K562 (cell line): ENCODE measurements at regions not wholly inside any gene's neighbourhood (a gene's known extent, or its start where the extent isn't known, plus 50 kb on each side); places are given as distances from the start of the nearest gene placed in this dataset.

Experiments used
- ATAC-seq: fragments of 200-7000 bp; cut with Tn5 transposase; 3 replicates; pipeline ENCODE4 v1.9.1; 2020; ENCODE audit warnings: moderate library complexity
- BruUV-seq: library from RNA; stranded (reverse); fragments of 400-500 nt; replicated peaks from 2 replicates; lab custom pipeline; 2021; lab: Mats Ljungman, UMichigan
- CTCF ChIA-PET: fragments of 300-600 bp; formaldehyde crosslinking; extraction: SDS; loops from one replicate; lab custom pipeline; 2021; ENCODE audit warnings: low intra/inter-chr PET ratio; lab: Yijun Ruan, JAX
- POLR2A ChIA-PET: fragments of 300-600, 350-650 bp; sonication (Branson Sonifier 250); formaldehyde crosslinking; extraction: SDS; loops from one replicate; lab custom pipeline; 2021; ENCODE audit warnings: antibody characterized with exemption, inconsistent platforms; lab: Yijun Ruan, JAX
- DNase-seq, 4 experiments: peaks; one replicate each; pipeline versions ENCODE4 v3.0.0 to v3.0.0-alpha.2; 2011 to 2018; ENCODE audit warnings: low spot score in 3 of 4, mixed read lengths in 3 of 4; ENCODE audit errors: extremely low read depth in 1 of 4
- FAIRE-seq: peaks from 2 replicates; lab custom pipeline; 2011; peaks lifted over from hg19 to GRCh38; lab: Jason Lieb, UNC
- H2AFZ ChIP-seq: 2 replicates; pipeline ENCODE4 v1.6.0; 2011; ENCODE audit warnings: low read depth, low read length, control low read depth, inconsistent platforms
- H3K27ac ChIP-seq: fragments of 200-600 bp; 3 replicates; pipeline ENCODE4 v1.8.0; 2011; ENCODE audit warnings: low read depth, mild to moderate bottlenecking, control low read depth, inconsistent platforms, low read length, moderate library complexity, mixed read lengths; ENCODE audit errors: extremely low read depth
- H3K27me3 ChIP-seq, 2 experiments: fragments of 300-600 bp in 1 of 2; 2 replicates in 1 of 2; 3 replicates in 1 of 2; pipeline versions ENCODE4 v1.6.0 to v1.8.0; 2011; ENCODE audit warnings: inconsistent platforms in 2 of 2, low read length in 2 of 2, mild to moderate bottlenecking in 1 of 2, mixed read lengths in 1 of 2, moderate library complexity in 1 of 2; ENCODE audit not compliant: control insufficient read depth in 2 of 2, insufficient read depth in 2 of 2
- H3K36me3 ChIP-seq: fragments of 300-600 bp; 3 replicates; pipeline ENCODE4 v1.8.0; 2011; ENCODE audit warnings: mild to moderate bottlenecking, low read length, inconsistent platforms; ENCODE audit not compliant: control insufficient read depth, insufficient read depth
- H3K4me1 ChIP-seq, 2 experiments: fragments of 200-600 bp in 1 of 2; replicated peaks in 1 of 2; 2 replicates in 1 of 2; 3 replicates in 1 of 2; pipeline versions ENCODE4 v1.5.1 to v1.8.0; 2011; ENCODE audit warnings: inconsistent platforms in 2 of 2, low read length in 2 of 2, mild to moderate bottlenecking in 1 of 2, mixed read lengths in 1 of 2, moderate library complexity in 1 of 2; ENCODE audit not compliant: control insufficient read depth in 2 of 2, insufficient read depth in 2 of 2
- H3K4me2 ChIP-seq: 2 replicates; pipeline ENCODE4 v1.6.1; 2011; ENCODE audit warnings: low read length, control low read depth, inconsistent platforms, mixed read lengths; ENCODE audit not compliant: insufficient read depth
- H3K4me3 ChIP-seq: fragments of 200-600 bp; sonication (generic), shearing (Covaris generic); 2 replicates; pipeline ENCODE4 v1.5.1; 2016; ENCODE audit warnings: control low read depth, inconsistent platforms
- H3K79me2 ChIP-seq: fragments of 200-600 bp; 3 replicates; pipeline ENCODE4 v1.8.0; 2011; ENCODE audit warnings: low read length, inconsistent platforms; ENCODE audit not compliant: control insufficient read depth, insufficient read depth
- H3K9ac ChIP-seq, 2 experiments: 2 replicates each; pipeline versions ENCODE4 v1.6.0 to v1.6.1; 2011; ENCODE audit warnings: low read depth in 2 of 2, low read length in 2 of 2, control low read depth in 1 of 2, inconsistent platforms in 1 of 2, mild to moderate bottlenecking in 1 of 2, mixed read lengths in 1 of 2; ENCODE audit not compliant: insufficient read depth in 1 of 2
- H3K9me1 ChIP-seq: one replicate; pipeline ENCODE4 v1.6.0; 2011; ENCODE audit warnings: inconsistent platforms, mild to moderate bottlenecking, low read length, moderate library complexity; ENCODE audit not compliant: control insufficient read depth, insufficient read depth
- H3K9me3 ChIP-seq: replicated peaks from 2 replicates; pipeline ENCODE4 v1.5.1; 2011; ENCODE audit warnings: low read depth, low read length, inconsistent platforms; ENCODE audit not compliant: control insufficient read depth, insufficient read depth
- H4K20me1 ChIP-seq: replicated peaks from 2 replicates; pipeline ENCODE4 v1.6.1; 2011; ENCODE audit warnings: low read length, inconsistent platforms, mixed read lengths; ENCODE audit not compliant: control insufficient read depth, insufficient read depth
- COPS2 ChIP-seq: fragments of 450-650 bp; conservative IDR thresholded peaks from 2 replicates; pipeline ENCODE4 v1.6.1; 2016; ENCODE audit warnings: mild to moderate bottlenecking, moderate library complexity
- E2F1 ChIP-seq: sonication (generic); formaldehyde crosslinking; IDR thresholded peaks from 2 replicates; pipeline ENCODE4 v1.8.1; 2023; ENCODE audit warnings: mild to moderate bottlenecking, missing genetic modification reagents, moderate library complexity
- EGR1 ChIP-seq: fragments of 450-650 bp; conservative IDR thresholded peaks from 2 replicates; pipeline ENCODE4 v1.6.1; 2017; ENCODE audit warnings: mild to moderate bottlenecking
- GABPB1 ChIP-seq: sonication (generic); formaldehyde crosslinking; IDR thresholded peaks from 2 replicates; pipeline ENCODE4 v1.8.0; 2022; ENCODE audit warnings: mild to moderate bottlenecking, missing genetic modification reagents
- HDAC2 ChIP-seq: fragments of 450-650 bp; IDR thresholded peaks from 2 replicates; pipeline ENCODE4 v1.6.1; 2016; ENCODE audit warnings: mild to moderate bottlenecking
- HDAC3 ChIP-seq: fragments of 450-650 bp; IDR thresholded peaks from 2 replicates; pipeline ENCODE4 v1.6.1; 2018; ENCODE audit warnings: borderline replicate concordance, mild to moderate bottlenecking, moderate library complexity; ENCODE audit not compliant: partially characterized antibody
- HSF4 ChIP-seq: fragments of 250-450 bp; sonication (Bioruptor Pico); IDR thresholded peaks from 2 replicates; pipeline ENCODE4 v2.1.2; 2022; ENCODE audit warnings: mild to moderate bottlenecking, moderate library complexity, borderline replicate concordance
- KAT8 ChIP-seq: fragments of 450-650 bp; IDR thresholded peaks from 2 replicates; pipeline ENCODE4 v1.6.1; 2016; ENCODE audit warnings: low read depth, mild to moderate bottlenecking
- MIER1 ChIP-seq: fragments of 450-650 bp; IDR thresholded peaks from 2 replicates; pipeline ENCODE4 v1.6.1; 2016; ENCODE audit warnings: antibody characterized with exemption, mild to moderate bottlenecking, low read depth
- MTF1 ChIP-seq: fragments of 250-450 bp; sonication (Bioruptor Pico); IDR thresholded peaks from 2 replicates; pipeline ENCODE4 v1.9.0; 2021; ENCODE audit warnings: moderate library complexity, mild to moderate bottlenecking, inconsistent platforms, borderline replicate concordance
- MYNN ChIP-seq, 2 experiments: sonication (generic); formaldehyde crosslinking in 1 of 2; IDR thresholded peaks; 2 replicates each; pipeline versions ENCODE4 v1.5.0 to v1.6.1; 2016 to 2020; ENCODE audit warnings: antibody characterized with exemption in 1 of 2, missing genetic modification reagents in 1 of 2
- NBN ChIP-seq: fragments of 450-650 bp; IDR thresholded peaks from 2 replicates; pipeline ENCODE4 v1.6.1; 2016; ENCODE audit warnings: low read depth, mild to moderate bottlenecking
- NFIX ChIP-seq: fragments of 250-450 bp; sonication (Bioruptor Pico); IDR thresholded peaks from 2 replicates; pipeline ENCODE4 v1.4.0; 2020; ENCODE audit warnings: low read depth, mild to moderate bottlenecking, moderate library complexity
- NR2C2 ChIP-seq, 2 experiments: fragments of 200-800 bp in 1 of 2; sonication (Bioruptor generic) in 1 of 2; sonication (generic) in 1 of 2; formaldehyde crosslinking in 1 of 2; IDR thresholded peaks; 2 replicates each; pipeline versions ENCODE4 v1.6.1 to v1.8.0; 2016 to 2022; ENCODE audit warnings: mild to moderate bottlenecking in 1 of 2, missing compliant biosample characterization in 1 of 2, missing genetic modification characterization in 1 of 2, missing genetic modification reagents in 1 of 2
- POLR2H ChIP-seq: IDR thresholded peaks from 2 replicates; pipeline ENCODE4 v1.6.1; 2016; ENCODE audit warnings: missing genetic modification characterization, low read depth, mild to moderate bottlenecking, control low read depth, missing compliant biosample characterization, moderate library complexity
- TAF7 ChIP-seq: fragments of 450-650 bp; IDR thresholded peaks from 2 replicates; pipeline ENCODE4 v1.6.1; 2016; ENCODE audit warnings: missing genetic modification characterization, missing compliant biosample characterization
- ZFP36 ChIP-seq: fragments of 150-350 bp; IDR thresholded peaks from 2 replicates; pipeline ENCODE4 v1.6.1; 2018; ENCODE audit warnings: low read length, low read depth; ENCODE audit not compliant: partially characterized antibody
- ZNF445 ChIP-seq: fragments of 250-450 bp; sonication (Bioruptor Pico); IDR thresholded peaks from 2 replicates; pipeline ENCODE4 v1.4.0; 2020; ENCODE audit warnings: low read depth, mild to moderate bottlenecking, moderate library complexity
- ZNF561 ChIP-seq: fragments of 450-650 bp; formaldehyde crosslinking; conservative IDR thresholded peaks from 2 replicates; pipeline ENCODE4 v1.4.0; 2020; ENCODE audit warnings: mild to moderate bottlenecking, moderate library complexity
- ZNF695 ChIP-seq: fragments of 450-650 bp; formaldehyde crosslinking; IDR thresholded peaks from 2 replicates; pipeline ENCODE4 v1.4.0; 2020; ENCODE audit warnings: mild to moderate bottlenecking, moderate library complexity
- WGBS: fragments of 100-300 bp; shearing (Covaris generic); methylation state at CpG from one replicate; pipeline ENCODE4 v1.1.6; 2016; ENCODE audit warnings: low coverage, mixed read lengths; ENCODE audit not compliant: insufficient coverage; ENCODE audit errors: missing lambda C conversion rate; 5-methylcytosine and 5-hydroxymethylcytosine counted together
- in situ Hi-C: fragments of 300-500 bp; cut with MboI; formaldehyde crosslinking; loops from 4 replicates; pipeline ENCODE4 v1.15.0; 2018; ENCODE audit warnings: inconsistent platforms, mixed read lengths
- intact Hi-C: fragments of 100-400 bp; cut with micrococcal nuclease; formaldehyde crosslinking; loops from 2 replicates; pipeline ENCODE4 v1.14.2; 2022

- Histone ChIP-seq H3K4me3 (no peak overlapping the region), H3K27ac (no peak overlapping the region), H4K20me1 (no peaks in the 10 kb centered on the region), H3K9ac (no peak overlapping the region), H3K9me1 (no peaks in the 10 kb centered on the region), H3K79me2 (no peaks in the 10 kb centered on the region), H3K9me3 (no peaks in the 10 kb centered on the region), H3K27me3 (no peaks in the 10 kb centered on the region), H2AFZ (no peak overlapping the region), H3K4me2 (no peak overlapping the region), H3K36me3 (no peaks in the 10 kb centered on the region), H3K4me1 (no peaks in the 10 kb centered on the region)
- FAIRE-seq (no peak), ATAC-seq (no peak), DNase-seq (no peak)
- no TSS peak for BruUV-seq
- no peak for TF ChIP-seq NR2C2 (CRISPR knock-in tag; IDR thresholded peaks at IDR 0.05)
- TF ChIP-seq NR2C2 (tag; IDR thresholded peaks at IDR 0.05), result no peak
- no peak for TF ChIP-seq ZFP36
- no peak for TF ChIP-seq COPS2
- no peak for TF ChIP-seq ZNF445
- no peak for TF ChIP-seq MIER1
- no peak for TF ChIP-seq EGR1
- no peak for TF ChIP-seq MYNN (IDR thresholded peaks at IDR 0.05)
- no peak for TF ChIP-seq MYNN (CRISPR knock-in tag; IDR thresholded peaks at IDR 0.05)
- no peak for TF ChIP-seq TAF7 (tag)
- no peak for TF ChIP-seq KAT8
- no peak for TF ChIP-seq MTF1
- TF ChIP-seq ZNF695 (CRISPR knock-in tag), result no peak
- no peak for TF ChIP-seq E2F1
- TF ChIP-seq HDAC2, result no peak
- TF ChIP-seq HDAC3, result no peak
- TF ChIP-seq ZNF561 (CRISPR knock-in tag), result no peak
- no peak for TF ChIP-seq POLR2H (tag)
- TF ChIP-seq NFIX (CRISPR knock-in tag), result no peak
- TF ChIP-seq GABPB1 (CRISPR knock-in tag), result no peak
- no peak for TF ChIP-seq NBN
- no peak for TF ChIP-seq HSF4 (CRISPR knock-in tag)
- in situ Hi-C loops (no loop called here), intact Hi-C loops (no loop called here)
- WGBS, result 28% methylated on average over 5 of the region's 6 CpGs
- ChIA-PET CTCF (no interaction called here), POLR2A (no interaction called here)
These were observed 619.5 kb upstream of the CBLB start for GRCh38 chr3:106488331-106488730.
